ENCODE measurements at regions not wholly inside any gene's neighbourhood (a gene's known extent, or its start where the extent isn't known, plus 50 kb on each side); places are given as distances from the start of the nearest gene placed in this dataset.

- TF ChIP-seq CTCF (IDR thresholded peaks at IDR 0.05) (no peak), POLR2A (IDR thresholded peaks at IDR 0.05) (no peak)
Measured at GRCh38 chr6:44609051-44609612, 221.6 kb downstream of the CDC5L start.

Measured in Peyer's patch (tissue), 4 donors.